Kidney epithelial cell (primary cell): ENCODE measurements at regions not wholly inside any gene's neighbourhood (a gene's known extent, or its start where the extent isn't known, plus 50 kb on each side); places are given as distances from the start of the nearest gene placed in this dataset.
"Not testable (repeated sequence)": the region's sequence is repeated elsewhere in the genome, so short reads cannot be mapped to it uniquely, and the experiment has no call there.

Experiments
- DNase-seq: peaks from one replicate; pipeline ENCODE4 v3.0.0-alpha.2; 2010; ENCODE audit warnings: low read depth
- H3K27me3 ChIP-seq: 2 replicates; pipeline ENCODE4 v1.6.0; 2011; ENCODE audit warnings: low read length; ENCODE audit not compliant: control insufficient read depth, insufficient read depth
- H3K36me3 ChIP-seq: 2 replicates; pipeline ENCODE4 v1.5.1; 2011; ENCODE audit warnings: low read length; ENCODE audit not compliant: control insufficient read depth, insufficient read depth
- H3K4me3 ChIP-seq: 2 replicates; pipeline ENCODE4 v1.5.1; 2011; ENCODE audit warnings: low read depth, mild to moderate bottlenecking, control low read depth, low read length
- CTCF ChIP-seq: IDR thresholded peaks from 2 replicates; pipeline ENCODE4 v1.5.1; 2011; ENCODE audit warnings: mild to moderate bottlenecking, moderate library complexity, low read length, control low read depth, inconsistent platforms; ENCODE audit not compliant: insufficient read depth, poor library complexity, severe bottlenecking

DNA sequence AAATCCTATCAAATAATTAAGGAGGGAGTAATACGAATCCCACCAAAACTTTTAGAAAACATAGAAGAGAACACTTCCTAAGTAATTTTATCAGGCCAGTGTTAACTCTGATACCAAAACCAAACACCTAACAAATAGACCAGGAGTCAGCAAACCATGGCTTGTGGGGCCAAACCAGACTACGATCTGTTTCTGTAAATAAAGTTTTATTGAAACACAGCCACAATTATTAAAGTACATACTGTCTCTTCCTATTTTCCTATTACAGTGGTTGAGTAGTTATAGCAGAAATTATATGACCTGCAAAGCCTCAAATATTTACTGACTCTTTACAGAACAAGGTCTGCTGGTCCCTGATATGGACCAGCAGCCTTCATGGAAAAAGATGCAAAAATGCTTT lies 73.1 kb upstream of the ELN start:
- Histone ChIP-seq H3K4me3 (no peak overlapping the region), H3K36me3 (no peaks in the 10 kb centered on the region), H3K27me3 (no peaks in the 10 kb centered on the region)
- no peak for TF ChIP-seq CTCF
- DNase-seq = no peak

DNA sequence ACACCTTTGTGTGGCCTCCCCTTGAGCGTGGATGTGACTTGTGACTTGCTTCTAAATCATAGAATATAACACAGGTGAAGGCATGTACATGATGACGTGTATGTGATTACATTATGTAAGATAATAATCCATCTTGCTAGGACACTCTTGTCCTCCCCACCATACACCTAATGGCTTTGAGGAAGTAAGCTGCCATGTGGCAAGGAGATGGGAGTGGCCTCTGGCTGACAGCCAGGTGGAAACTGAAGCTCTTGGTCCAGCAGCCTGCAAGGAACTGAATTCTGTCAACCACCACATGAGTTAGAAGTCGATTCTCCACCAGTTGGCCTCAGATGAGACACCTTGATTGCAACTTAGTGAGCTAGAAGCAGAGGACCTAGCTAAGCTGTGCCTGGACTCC lies 67.4 kb upstream of the ELN start:
- no peaks in the 10 kb centered on the region for H3K27me3 ChIP-seq
- no peak overlapping the region for H3K4me3 ChIP-seq
- no peaks in the 10 kb centered on the region for H3K36me3 ChIP-seq
- no peak for DNase-seq
- no peak for TF ChIP-seq CTCF

DNA sequence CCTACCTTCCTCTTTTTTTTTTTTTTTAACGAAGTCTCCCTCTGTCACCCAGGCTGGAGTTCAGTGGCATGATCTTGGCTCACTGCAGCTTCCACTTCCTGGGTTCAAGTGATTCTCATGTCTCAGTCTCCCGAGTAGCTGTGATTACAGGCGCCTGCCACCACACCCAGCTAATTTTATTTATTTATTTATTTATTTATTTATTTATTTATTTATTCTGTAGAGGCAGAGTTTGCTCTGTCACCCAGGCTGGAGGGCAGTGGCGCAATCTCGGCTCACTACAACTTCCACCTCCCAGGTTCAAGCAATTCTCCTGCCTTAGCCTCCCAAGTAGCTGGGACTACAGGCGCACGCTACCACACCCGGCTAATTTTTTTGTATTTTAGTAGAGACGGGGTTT lies 66.0 kb upstream of the ELN start:
- not testable (repeated sequence) for DNase-seq, H3K36me3 ChIP-seq, H3K27me3 ChIP-seq, H3K4me3 ChIP-seq

DNA sequence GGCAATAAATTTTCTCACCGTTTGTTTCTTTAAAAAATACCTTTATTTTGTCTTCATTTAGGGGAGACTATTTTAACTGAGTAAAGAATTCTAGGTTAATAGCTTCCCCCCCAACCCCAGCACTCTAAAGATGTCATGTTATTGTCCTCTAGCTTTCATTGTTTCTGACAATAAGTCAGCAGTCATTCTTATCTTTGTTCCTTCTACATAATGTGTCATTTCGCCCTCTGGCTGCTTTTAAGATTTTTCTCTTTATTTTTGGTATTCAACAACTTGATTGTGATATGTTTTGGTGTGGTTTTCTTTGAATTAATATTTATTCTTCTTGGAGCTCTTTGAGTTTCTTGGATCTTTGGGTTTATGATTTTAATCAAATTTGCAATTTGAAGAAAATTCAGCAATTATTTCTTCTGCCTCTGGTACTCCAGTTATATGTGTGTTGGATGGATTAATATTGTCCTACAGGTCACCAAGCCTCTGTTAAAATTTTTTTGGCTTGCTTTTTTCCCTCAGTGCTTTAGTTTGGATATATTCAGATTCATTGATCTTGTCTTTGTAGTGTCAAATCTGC lies 64.6 kb upstream of the ELN start:
- H3K36me3 ChIP-seq = no peaks in the 10 kb centered on the region
- no peak for TF ChIP-seq CTCF

DNA sequence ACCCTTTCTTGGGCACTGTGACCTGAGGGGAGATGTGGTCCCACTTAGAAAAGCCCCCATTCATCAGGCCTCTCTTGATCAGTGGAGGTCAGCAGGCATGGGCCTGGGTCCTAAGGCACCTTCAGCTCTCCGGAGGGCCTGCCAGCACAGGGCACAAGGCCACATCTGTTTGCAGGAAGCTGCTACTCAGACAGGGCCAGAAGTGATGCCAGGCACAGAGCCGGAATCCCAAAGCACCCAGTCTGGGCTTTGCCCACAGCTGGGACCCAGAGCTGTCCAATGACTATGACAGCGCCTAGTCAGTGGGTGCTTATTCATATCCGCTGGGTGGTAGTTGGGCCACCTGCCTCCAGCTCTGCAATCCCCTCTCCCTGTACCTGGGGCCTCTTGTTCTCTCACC lies 63.2 kb upstream of the ELN start:
- TF ChIP-seq CTCF = no peak

More for the DNA sequence above, 64.6 kb upstream of the ELN start:
- Histone ChIP-seq H3K4me3 (no peak overlapping the region), H3K27me3 (no peaks in the 10 kb centered on the region)
- DNase-seq = no peak

GRCh38 chr7:73966062-73966940 lies 61.7 kb upstream of the ELN start:
- no peaks in the 10 kb centered on the region for H3K36me3 ChIP-seq
- DNase-seq = no peak
- no peak for TF ChIP-seq CTCF
- H3K27me3 ChIP-seq = peaks cover 2% of the 10 kb centered on the region
- H3K4me3 ChIP-seq = no peak overlapping the region

More for the DNA sequence above, 63.2 kb upstream of the ELN start:
- Histone ChIP-seq H3K27me3 (peaks cover 2% of the 10 kb centered on the region), H3K4me3 (no peak overlapping the region), H3K36me3 (no peaks in the 10 kb centered on the region)
- DNase-seq = no peak
